Lower leg skin (tissue), 4 donors: ENCODE measurements at regions not wholly inside any gene's neighbourhood (a gene's known extent, or its start where the extent isn't known, plus 50 kb on each side); places are given as distances from the start of the nearest gene placed in this dataset.

Experiments used
- DNase-seq, 2 donors: peaks; one replicate each; pipeline ENCODE4 v3.0.0-alpha.2; 2019; ENCODE audit warnings: low spot score in 2 of 2
- H3K4me3 ChIP-seq: fragments of 200-600 bp; sonication (generic); 2 replicates; pipeline ENCODE4 v1.5.1; 2017; ENCODE audit warnings: mild to moderate bottlenecking, low read depth; ENCODE audit not compliant: poor library complexity, severe bottlenecking
- POLR2A ChIP-seq, 2 donors: fragments of 450-650 bp; IDR thresholded peaks; one replicate each; pipeline ENCODE4 v1.6.1; 2016 to 2017; ENCODE audit warnings: antibody characterized with exemption in 2 of 2, mild to moderate bottlenecking in 1 of 2, moderate library complexity in 1 of 2
- WGBS, 2 donors: methylation state at CpG; one replicate each; pipeline ENCODE4 v1.1.5; 2018; 5-methylcytosine and 5-hydroxymethylcytosine counted together
- intact Hi-C: fragments of 100-400 bp; cut with DNase I; formaldehyde crosslinking; loops from one replicate; pipeline ENCODE4 v1.15.0; 2023; ENCODE audit warnings: low total_unique reads
- TF ChIP-seq, protein P1 (sequence below), 3 donors: fragments of 450-650 bp; IDR thresholded peaks; one replicate each; pipeline ENCODE4 v1.5.1; 2016; ENCODE audit warnings: antibody characterized with exemption in 3 of 3, mild to moderate bottlenecking in 3 of 3, moderate library complexity in 2 of 3

DNA sequence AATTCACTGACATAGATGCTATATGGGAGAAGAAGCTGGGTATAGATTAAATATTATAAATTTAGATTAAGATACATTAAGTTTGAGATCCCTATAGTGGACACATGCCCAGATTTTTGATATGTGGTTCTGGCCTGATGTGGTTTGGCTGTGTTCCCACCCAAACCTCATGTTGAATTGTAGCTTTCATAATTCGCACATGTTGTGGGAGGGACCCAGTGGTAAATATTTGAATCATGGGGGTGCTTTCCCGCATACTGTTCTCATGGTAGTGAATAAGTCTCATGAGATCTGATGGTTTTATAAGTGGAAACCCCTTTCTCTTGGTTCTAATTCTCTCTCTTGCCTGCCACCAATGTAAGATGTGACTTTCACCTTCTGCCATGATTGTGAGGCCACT lies 189.4 kb upstream of the CD96 start:
- DNase-seq, result no peak
- H3K4me3 ChIP-seq, result no peak overlapping the region
- no peak for TF ChIP-seq POLR2A (IDR thresholded peaks at IDR 0.05)
- TF ChIP-seq, protein P1, sequence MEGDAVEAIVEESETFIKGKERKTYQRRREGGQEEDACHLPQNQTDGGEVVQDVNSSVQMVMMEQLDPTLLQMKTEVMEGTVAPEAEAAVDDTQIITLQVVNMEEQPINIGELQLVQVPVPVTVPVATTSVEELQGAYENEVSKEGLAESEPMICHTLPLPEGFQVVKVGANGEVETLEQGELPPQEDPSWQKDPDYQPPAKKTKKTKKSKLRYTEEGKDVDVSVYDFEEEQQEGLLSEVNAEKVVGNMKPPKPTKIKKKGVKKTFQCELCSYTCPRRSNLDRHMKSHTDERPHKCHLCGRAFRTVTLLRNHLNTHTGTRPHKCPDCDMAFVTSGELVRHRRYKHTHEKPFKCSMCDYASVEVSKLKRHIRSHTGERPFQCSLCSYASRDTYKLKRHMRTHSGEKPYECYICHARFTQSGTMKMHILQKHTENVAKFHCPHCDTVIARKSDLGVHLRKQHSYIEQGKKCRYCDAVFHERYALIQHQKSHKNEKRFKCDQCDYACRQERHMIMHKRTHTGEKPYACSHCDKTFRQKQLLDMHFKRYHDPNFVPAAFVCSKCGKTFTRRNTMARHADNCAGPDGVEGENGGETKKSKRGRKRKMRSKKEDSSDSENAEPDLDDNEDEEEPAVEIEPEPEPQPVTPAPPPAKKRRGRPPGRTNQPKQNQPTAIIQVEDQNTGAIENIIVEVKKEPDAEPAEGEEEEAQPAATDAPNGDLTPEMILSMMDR (IDR thresholded peaks at IDR 0.05), result no peak
- intact Hi-C loops, result no loop called here
- WGBS, 2 donors, result 53 to 60% methylated on average over 2 of the region's 2 CpGs

DNA sequence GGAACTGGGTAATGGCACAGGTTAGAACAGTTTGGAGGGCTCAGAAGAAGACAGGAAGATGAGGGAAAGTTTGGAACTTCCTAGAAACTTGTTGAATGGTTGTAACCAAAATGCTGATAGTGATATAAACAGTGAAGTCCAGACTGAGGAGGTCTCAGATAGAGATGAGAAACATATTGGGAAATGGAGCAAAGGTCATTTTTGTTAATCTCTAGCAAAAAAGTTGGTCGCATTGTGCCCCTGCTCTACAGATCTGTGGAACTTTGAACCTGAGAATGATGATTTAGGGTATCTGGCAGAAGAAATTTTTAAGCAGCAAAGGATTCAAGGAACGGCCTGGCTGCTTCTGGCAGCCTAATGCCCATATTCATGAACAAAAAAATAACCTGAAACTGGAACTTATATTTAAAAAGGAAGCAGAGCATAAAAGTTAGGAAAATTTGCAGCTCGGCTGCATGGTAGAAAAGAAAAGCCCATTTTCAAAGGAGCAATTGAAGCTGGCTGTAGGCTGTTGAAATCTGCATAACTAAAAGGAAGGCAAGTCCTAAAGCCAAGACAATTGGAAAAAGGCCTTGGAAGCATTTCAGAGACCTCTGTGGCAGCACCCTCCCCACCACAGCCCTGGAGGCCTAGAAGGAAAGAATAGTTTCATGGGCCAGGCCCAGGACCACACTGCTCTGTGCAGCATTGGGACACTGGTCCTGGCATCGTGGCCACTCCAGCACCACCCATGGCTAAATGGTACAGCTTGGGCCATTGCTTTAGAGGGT lies 182.6 kb upstream of the CD96 start:
- intact Hi-C loops, result no loop called here
- TF ChIP-seq POLR2A (IDR thresholded peaks at IDR 0.05), result no peak
- TF ChIP-seq, protein P1 (IDR thresholded peaks at IDR 0.05), result no peak
- WGBS, 2 donors, result 80 to 83% methylated on average over 4 of the region's 4 CpGs
- DNase-seq, result no peak
- H3K4me3 ChIP-seq, result no peak overlapping the region

DNA sequence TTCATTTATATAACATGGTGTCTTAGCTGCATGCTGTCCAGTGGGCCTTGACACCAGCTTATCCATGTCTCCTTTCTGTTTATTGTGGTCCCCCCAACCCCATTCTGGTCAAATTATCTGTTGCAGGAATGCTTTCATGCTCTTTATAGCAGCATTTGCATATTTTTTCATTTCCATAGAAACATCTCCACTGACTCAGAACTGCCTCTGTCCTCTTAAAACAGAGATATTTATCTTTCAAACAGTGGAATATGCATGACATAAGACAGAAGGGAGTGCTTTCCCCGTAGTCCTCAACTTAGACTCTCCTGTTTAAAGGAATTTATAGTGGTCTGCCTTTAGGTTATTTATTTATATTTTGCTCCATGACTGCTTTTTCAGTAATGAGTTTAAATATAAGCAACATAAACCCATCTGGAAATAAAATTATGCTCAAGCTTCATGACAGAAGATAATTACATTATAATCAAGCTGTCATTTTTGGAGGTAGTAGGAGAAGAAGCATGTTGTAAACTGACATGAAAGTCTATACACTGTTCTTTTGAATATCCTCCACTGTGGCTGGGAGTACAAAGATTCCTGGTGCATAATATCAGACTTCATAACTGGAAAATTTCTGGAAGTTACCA lies 179.5 kb upstream of the CD96 start:
- TF ChIP-seq, protein P1 (IDR thresholded peaks at IDR 0.05), result no peak
- no peak for TF ChIP-seq POLR2A (IDR thresholded peaks at IDR 0.05)
- DNase-seq, result no peak
- H3K4me3 ChIP-seq, result no peak overlapping the region
- intact Hi-C loops, result no loop called here
- WGBS, 2 donors, result 16 to 22% methylated on average over 1 of the region's 1 CpG

DNA sequence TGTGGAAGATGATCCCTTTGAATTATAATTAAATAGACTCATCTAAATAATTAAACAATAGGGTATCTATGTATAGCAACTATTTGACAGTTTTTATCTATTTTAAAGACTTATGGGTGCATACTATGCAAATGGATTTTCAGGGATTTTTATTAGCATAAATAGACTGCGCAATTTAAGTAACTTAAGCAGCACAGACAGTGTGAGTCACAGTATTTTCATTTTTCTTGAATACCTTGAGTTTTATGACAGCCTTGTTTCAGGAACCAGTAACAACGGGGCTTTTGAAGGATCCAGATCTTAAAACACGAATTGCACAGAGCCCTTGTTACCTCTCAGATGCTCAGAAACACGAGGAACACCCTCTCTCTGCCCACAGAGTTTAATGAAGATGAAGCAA lies 175.5 kb upstream of the CD96 start:
- no peak overlapping the region for H3K4me3 ChIP-seq
- WGBS, 2 donors, result 47 to 50% methylated on average over 4 of the region's 4 CpGs
- intact Hi-C loops, result no loop called here

DNA sequence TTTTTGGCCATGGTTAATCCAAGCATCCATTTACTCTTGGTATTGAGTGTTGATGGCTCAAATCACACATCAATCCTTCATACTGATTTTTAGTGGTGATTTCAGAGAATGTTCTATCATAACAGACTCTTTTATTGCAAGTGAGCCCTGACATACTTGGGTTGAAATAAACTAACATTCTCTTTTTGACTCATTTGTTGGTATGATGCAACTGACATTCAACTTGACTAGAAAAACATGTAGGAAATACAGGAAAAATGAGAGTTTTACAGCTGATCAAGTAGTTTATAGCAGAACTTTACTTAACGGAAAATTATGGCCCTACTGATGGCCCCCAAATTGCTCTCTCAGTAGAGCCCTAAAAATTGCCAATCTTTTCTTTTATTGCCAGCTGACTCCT lies 173.9 kb upstream of the CD96 start:
- DNase-seq, result no peak
- WGBS, 2 donors, result 89 to 97% methylated on average over 1 of the region's 1 CpG
- no peak overlapping the region for H3K4me3 ChIP-seq
- intact Hi-C loops, result no loop called here
- no peak for TF ChIP-seq POLR2A (IDR thresholded peaks at IDR 0.05)
- TF ChIP-seq, protein P1 (IDR thresholded peaks at IDR 0.05), result no peak

More for the DNA sequence above, 175.5 kb upstream of the CD96 start:
- TF ChIP-seq, protein P1 (IDR thresholded peaks at IDR 0.05), result no peak
- TF ChIP-seq POLR2A (IDR thresholded peaks at IDR 0.05), result no peak
- DNase-seq, result no peak
